GM18858 (cell line): ENCODE measurements at regions not wholly inside any gene's neighbourhood (a gene's known extent, or its start where the extent isn't known, plus 50 kb on each side); places are given as distances from the start of the nearest gene placed in this dataset.
A peak's percentile ranks its signal among the peaks of the same experiment; 100 is the strongest.

Source experiments
- ATAC-seq: cut with Tn5 transposase; IDR thresholded peaks from one replicate; pipeline ENCODE4 v1.9.1; 2021; ENCODE audit not compliant: unreplicated experiment

DNA sequence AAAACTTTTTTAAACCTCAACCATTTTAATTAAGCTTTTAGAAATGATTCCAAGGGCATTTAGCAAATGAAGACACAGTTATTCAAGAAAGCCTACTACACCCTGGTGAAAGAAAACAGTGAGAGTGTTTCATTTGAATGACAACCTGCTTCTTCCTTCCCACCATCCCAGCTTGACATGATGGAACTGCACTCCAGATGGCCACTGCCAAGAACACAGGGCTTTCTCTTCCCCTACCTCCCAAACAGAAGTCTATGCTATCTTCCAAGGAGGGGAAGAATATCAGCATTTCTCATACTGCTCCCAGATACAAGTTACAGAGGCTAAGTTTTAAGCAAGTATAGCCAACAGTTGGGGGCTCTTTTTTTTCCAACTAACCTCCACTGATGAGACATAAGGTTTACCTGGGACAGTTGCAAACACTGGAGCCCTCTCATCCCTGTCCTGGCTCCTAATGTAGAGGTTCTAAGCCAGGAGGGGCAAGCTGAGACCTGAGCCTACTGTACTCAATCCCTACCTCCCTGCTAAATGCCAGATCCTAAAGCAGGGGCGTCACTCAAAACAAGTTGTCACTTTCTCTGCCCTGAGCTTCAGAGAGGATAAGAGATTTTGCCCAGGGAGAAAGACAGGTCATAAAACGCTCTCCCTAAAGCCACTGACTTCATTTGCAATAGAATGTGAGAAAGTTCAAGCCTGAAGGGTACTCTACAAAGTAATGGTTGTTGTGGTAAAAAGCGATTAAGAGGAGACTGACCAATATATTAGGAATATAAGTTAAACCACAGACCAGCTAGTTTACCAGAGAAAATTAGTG lies 88.5 kb upstream of the SLC27A6 start:
- ATAC-seq, result no peak

DNA sequence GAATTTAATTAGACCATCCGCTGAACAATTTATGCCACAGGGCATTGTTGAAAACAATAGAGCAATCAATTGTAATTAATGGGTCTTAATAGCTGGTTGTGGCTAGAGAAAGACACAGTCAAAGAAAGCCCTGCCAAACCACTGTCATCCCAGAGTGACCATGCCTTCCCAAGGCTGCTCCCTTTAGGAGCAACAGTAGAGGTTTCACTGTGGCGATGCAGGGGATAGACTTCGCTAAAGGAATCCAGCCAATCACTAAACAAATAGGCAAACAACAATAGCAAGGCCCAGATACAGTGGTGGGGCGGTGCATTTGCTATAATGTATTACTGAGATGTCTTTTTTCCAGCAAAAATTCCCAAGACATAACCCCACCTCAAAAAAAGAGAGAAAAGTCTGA lies 87.8 kb upstream of the SLC27A6 start:
- no peak for ATAC-seq

DNA sequence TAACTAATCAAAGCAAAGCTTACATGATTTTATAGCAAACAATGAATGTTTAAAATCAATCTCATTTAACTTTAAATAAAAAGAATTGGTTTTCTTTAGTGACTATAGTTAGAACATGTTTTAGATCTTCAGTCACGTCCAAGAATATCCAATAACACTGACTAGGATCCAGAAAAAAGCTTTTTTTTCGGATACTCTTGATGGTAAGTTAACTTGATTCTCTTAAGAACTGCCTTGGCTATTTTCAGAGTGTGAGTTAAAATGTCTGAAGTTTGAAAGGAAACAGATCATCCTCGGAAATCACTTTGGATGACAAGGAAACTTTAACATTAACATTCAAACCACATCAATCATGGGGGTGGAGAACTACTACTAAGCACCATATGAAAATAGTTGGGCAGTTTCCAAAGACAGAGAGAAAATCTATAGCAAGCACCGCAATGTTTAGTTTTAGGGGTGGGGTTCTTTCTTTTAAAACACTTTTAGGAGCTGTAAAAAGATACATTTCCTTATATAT lies 83.7 kb upstream of the SLC27A6 start:
- no peak for ATAC-seq

DNA sequence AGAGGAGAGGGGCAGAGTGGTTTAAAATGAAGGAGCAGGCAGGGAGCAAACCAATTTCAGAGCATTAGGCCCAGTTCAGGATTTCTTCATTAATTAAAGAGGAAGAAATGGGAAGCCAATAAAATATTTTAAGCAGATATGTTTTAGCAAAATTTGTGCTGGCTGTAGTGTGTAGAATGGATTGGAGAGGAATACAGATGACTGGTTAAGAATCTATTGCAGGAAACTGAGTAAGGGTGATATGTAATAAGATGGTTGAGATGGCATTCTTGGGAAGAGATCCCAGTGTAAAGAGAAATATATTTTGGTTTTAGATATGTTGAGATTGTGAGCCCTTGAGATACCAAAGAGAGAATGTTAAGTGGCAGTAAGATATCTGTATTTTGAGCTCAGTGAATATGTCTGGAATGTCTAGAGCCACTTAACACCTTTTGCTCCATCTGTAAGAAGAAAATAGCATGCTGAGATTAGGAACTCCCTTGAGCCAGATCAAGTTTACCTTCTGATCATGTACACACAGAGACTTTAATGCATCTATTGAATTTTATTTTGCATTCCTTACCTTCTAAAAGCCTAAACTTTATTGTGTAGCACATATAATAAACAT lies 79.5 kb upstream of the SLC27A6 start:
- ATAC-seq, result no peak

DNA sequence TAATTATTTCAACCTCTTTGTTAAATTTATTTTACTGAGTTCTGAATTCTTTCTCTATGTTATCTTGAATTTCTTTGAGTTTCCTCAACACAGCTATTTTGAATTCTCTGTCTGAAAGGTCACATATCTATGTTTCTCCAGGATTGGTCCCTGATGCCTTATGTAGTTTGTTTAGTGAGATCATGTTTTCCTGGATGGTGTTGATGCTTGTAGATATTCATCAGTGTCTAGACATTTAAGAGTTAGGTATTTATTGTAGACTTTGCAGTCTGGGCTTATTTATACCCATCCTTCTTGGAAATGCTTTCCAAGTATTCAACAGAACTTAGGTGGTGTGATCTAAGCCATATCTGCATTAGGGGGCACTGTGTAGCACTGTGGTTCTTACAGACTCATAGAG lies 70.2 kb upstream of the SLC27A6 start:
- ATAC-seq, result no peak

DNA sequence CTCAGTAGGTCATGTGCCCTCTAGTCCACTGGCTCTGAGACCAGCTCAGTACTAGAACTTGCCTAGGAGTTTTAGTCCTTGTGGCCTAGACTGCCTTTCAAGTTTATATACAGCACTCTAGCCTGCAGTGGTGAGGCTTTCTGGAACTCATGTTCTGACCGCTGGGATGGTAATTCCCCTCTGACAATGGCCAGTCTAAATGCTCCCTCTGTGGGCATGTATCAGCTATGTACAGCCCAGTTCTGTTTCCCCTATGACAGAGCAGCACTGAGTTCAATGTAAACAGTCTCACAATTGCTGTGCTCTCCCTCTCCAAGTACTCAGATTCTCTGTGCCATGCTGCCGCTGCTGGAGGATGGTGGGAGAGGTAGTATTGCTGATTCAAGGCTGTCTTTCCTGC lies 68.6 kb upstream of the SLC27A6 start:
- ATAC-seq, result no peak

DNA sequence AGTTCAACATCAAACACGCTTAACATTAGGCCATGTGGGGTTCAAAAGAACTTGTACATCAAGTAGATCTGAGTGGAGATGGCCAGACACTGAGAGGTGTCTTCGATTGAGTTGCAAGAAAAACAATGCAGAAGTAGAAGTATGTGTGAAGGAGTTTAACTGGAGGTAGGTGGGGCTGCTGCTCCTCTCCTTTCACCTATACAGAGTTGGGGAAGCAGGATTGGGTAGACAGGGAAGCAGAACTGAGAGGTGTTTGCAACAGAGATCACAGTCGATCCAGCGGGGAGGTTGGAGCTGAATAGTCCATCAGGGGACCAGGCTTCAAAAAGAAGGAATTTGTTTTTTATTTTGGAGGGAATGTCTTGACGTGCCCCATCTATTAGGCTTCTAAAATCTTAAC lies 61.7 kb upstream of the SLC27A6 start:
- no peak for ATAC-seq

DNA sequence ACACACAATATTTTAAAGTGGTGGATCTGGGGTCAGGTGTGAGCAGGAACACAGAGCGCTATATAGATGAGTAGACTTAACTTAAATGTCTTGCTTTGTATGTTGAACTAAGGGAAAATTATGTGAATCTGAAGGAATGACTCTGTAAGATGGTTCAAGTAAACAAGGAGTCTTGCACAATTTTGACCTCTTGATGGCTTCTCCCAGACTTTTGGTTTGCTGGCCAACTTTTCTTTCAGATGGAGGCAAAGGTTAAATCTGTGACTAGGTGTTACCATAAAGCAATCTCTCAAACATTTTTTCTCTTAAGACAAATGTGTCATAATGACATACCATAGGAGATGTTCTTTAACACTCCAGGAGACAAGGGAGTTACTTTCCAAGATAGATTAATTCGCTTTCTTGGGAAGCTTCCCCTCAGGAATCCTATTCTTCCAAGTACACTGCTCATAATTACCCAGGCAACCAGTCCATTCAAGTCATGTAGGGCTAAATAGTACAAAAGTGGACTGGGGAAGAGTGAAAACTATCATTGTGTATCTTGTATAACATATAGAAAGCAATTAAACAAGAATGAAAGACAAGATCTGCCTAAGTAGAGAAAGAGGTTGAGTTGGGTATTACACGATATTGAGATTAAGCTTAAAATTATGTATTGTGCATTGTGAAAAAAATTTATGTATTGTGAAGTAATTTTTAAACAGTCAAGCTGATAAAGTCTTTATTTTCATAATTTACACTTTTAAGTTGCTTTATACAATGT lies 60.3 kb upstream of the SLC27A6 start:
- peak; percentile 4 for ATAC-seq

DNA sequence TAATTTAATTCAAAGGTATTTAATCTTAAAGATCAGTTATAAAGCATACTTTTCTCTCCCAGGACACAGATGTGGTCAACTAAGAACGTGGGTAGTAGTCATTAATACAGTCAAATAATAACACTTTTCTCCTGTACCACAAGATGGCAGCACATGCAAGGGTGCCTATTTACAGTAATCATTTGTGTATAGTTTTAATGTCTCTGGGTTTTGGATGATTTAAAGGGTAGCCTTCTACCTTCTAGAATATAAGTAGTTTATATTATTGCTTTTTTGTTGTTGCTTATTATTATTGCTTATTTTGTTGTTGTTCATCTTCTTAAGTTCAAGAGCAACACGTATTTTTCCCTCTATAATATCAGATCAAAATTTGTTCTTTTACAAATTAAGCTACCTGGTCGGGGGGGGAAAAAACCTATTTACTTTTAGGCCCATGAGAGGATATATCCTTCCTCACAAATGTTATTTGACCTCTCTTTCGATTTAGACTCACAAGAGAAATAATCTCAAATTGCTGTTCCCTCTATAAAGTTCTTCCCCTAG lies 59.6 kb upstream of the SLC27A6 start:
- peak; percentile 95 for ATAC-seq

DNA sequence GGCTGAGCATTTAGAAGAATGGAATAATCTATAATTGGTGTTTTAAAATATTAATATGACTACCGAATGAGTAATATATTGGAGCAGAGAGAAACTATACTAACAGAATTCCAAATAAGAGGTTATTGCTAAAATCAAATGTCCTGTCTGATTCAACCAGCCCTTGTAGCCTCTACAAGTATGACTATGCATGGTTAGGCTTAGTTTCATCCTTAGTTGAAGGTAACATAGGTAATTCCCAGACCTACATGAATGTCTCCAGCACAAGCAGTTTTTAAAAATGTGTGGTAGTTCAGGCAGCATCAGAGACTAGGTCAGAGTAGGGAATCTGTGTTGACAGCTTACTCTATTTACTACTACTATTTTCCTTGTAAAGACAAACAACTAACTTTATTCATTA lies 51.7 kb upstream of the SLC27A6 start:
- peak; percentile 89 for ATAC-seq
